ENCODE measurements at regions not wholly inside any gene's neighbourhood (a gene's known extent, or its start where the extent isn't known, plus 50 kb on each side); places are given as distances from the start of the nearest gene placed in this dataset.
A peak's percentile ranks its signal among the peaks of the same experiment; 100 is the strongest.

DNA sequence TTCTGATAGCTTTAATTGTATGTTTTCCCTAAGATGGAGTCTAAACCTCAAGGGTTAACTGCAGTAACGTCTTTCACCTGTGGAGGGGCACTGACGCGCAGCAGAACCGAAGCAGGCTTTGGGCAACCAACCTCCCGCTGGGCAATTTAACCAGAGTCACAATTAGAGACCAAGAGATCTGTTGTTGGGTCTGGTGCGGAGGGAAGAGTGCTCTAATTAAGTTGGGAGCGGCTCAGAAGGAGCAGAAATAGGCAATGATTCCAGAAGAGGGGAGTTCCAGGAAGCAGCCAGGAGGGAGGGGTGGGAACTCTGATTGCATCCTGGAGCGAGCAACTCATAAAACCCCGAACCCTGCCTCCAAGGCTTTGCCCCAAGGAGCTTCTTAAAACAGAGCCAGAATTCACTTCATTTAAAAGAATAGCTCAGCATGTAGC is 245.8 kb downstream of the PAX3 start:
- TF ChIP-seq, protein P1, sequence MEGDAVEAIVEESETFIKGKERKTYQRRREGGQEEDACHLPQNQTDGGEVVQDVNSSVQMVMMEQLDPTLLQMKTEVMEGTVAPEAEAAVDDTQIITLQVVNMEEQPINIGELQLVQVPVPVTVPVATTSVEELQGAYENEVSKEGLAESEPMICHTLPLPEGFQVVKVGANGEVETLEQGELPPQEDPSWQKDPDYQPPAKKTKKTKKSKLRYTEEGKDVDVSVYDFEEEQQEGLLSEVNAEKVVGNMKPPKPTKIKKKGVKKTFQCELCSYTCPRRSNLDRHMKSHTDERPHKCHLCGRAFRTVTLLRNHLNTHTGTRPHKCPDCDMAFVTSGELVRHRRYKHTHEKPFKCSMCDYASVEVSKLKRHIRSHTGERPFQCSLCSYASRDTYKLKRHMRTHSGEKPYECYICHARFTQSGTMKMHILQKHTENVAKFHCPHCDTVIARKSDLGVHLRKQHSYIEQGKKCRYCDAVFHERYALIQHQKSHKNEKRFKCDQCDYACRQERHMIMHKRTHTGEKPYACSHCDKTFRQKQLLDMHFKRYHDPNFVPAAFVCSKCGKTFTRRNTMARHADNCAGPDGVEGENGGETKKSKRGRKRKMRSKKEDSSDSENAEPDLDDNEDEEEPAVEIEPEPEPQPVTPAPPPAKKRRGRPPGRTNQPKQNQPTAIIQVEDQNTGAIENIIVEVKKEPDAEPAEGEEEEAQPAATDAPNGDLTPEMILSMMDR (IDR thresholded peaks at IDR 0.05; ENCODE audit: poor library complexity), result peak; percentile 11
- no peak for TF ChIP-seq EZH2 (IDR thresholded peaks at IDR 0.05; ENCODE audit: borderline replicate concordance)
